HEK293 (cell line): ENCODE measurements at regions not wholly inside any gene's neighbourhood (a gene's known extent, or its start where the extent isn't known, plus 50 kb on each side); places are given as distances from the start of the nearest gene placed in this dataset.

Experiments
- HOXA7 ChIP-seq: sonication (generic); formaldehyde crosslinking; IDR thresholded peaks from 2 replicates; pipeline ENCODE4 v1.8.1; 2022; ENCODE audit warnings: missing genetic modification reagents, borderline replicate concordance
- REPIN1 ChIP-seq: fragments of 450-650 bp; formaldehyde crosslinking; IDR thresholded peaks from 2 replicates; pipeline ENCODE4 v1.5.1; 2017; ENCODE audit warnings: missing biosample characterization, missing genetic modification characterization, low read depth
- TCF7L2 ChIP-seq: IDR thresholded peaks from 2 replicates; pipeline ENCODE4 v1.6.1; 2011; ENCODE audit warnings: low read depth, mild to moderate bottlenecking, inconsistent platforms, low read length, moderate library complexity, borderline replicate concordance
- YY1 ChIP-seq: fragments of 450-650 bp; formaldehyde crosslinking; IDR thresholded peaks from 2 replicates; pipeline ENCODE4 v1.5.1; 2018; ENCODE audit warnings: missing biosample characterization, missing genetic modification characterization
- ZBTB44 ChIP-seq: fragments of 450-650 bp; IDR thresholded peaks from 2 replicates; pipeline ENCODE4 v1.5.1; 2018; ENCODE audit warnings: missing biosample characterization, mild to moderate bottlenecking, missing genetic modification characterization
- ZFP41 ChIP-seq: fragments of 450-650 bp; formaldehyde crosslinking; IDR thresholded peaks from 2 replicates; pipeline ENCODE4 v1.5.1; 2016; ENCODE audit warnings: missing biosample characterization, missing genetic modification characterization, borderline replicate concordance
- ZNF121 ChIP-seq: fragments of 450-650 bp; formaldehyde crosslinking; IDR thresholded peaks from 2 replicates; pipeline ENCODE4 v1.5.1; 2016; ENCODE audit warnings: missing biosample characterization, missing genetic modification characterization
- TF ChIP-seq, protein P1 (sequence below): fragments of 450-650 bp; formaldehyde crosslinking; IDR thresholded peaks from 2 replicates; pipeline ENCODE4 v1.5.1; 2016; ENCODE audit warnings: missing biosample characterization, missing genetic modification characterization
- TF ChIP-seq, protein P2 (sequence below): sonication (generic); formaldehyde crosslinking; IDR thresholded peaks from 2 replicates; pipeline ENCODE4 v1.8.1; 2022; ENCODE audit warnings: mild to moderate bottlenecking, moderate library complexity, missing genetic modification reagents
- TF ChIP-seq, protein P3 (sequence below): fragments of 450-650 bp; formaldehyde crosslinking; IDR thresholded peaks from 2 replicates; pipeline ENCODE4 v1.5.1; 2016; ENCODE audit warnings: missing biosample characterization, missing genetic modification characterization

GRCh38 chr13:62779161-62779560 is 1363.5 kb upstream of the PCDH20 start:
- TF ChIP-seq, protein P1, sequence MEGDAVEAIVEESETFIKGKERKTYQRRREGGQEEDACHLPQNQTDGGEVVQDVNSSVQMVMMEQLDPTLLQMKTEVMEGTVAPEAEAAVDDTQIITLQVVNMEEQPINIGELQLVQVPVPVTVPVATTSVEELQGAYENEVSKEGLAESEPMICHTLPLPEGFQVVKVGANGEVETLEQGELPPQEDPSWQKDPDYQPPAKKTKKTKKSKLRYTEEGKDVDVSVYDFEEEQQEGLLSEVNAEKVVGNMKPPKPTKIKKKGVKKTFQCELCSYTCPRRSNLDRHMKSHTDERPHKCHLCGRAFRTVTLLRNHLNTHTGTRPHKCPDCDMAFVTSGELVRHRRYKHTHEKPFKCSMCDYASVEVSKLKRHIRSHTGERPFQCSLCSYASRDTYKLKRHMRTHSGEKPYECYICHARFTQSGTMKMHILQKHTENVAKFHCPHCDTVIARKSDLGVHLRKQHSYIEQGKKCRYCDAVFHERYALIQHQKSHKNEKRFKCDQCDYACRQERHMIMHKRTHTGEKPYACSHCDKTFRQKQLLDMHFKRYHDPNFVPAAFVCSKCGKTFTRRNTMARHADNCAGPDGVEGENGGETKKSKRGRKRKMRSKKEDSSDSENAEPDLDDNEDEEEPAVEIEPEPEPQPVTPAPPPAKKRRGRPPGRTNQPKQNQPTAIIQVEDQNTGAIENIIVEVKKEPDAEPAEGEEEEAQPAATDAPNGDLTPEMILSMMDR (tag by site-specific recombination), result no peak
- TF ChIP-seq, protein P2, sequence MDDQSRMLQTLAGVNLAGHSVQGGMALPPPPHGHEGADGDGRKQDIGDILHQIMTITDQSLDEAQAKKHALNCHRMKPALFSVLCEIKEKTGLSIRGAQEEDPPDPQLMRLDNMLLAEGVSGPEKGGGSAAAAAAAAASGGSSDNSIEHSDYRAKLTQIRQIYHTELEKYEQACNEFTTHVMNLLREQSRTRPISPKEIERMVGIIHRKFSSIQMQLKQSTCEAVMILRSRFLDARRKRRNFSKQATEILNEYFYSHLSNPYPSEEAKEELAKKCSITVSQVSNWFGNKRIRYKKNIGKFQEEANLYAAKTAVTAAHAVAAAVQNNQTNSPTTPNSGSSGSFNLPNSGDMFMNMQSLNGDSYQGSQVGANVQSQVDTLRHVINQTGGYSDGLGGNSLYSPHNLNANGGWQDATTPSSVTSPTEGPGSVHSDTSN, result no peak
- TF ChIP-seq ZBTB44 (tag by site-specific recombination) (no peak), ZNF121 (tag by site-specific recombination) (no peak), ZFP41 (no peak), TCF7L2 (no peak), HOXA7 (CRISPR knock-in tag) (no peak), REPIN1 (tag by site-specific recombination) (no peak), YY1 (tag by site-specific recombination) (no peak)
- TF ChIP-seq, protein P3, sequence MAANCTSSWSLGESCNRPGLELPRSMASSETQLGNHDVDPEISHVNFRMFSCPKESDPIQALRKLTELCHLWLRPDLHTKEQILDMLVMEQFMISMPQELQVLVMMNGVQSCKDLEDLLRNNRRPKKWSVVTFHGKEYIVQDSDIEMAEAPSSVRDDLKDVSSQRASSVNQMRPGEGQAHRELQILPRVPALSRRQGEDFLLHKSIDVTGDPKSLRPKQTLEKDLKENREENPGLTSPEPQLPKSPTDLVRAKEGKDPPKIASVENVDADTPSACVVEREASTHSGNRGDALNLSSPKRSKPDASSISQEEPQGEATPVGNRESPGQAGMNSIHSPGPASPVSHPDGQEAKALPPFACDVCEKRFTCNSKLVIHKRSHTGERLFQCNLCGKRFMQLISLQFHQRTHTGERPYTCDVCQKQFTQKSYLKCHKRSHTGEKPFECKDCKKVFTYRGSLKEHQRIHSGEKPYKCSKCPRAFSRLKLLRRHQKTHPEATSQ (tag by site-specific recombination), result no peak
